ENCODE measurements at regions not wholly inside any gene's neighbourhood (a gene's known extent, or its start where the extent isn't known, plus 50 kb on each side); places are given as distances from the start of the nearest gene placed in this dataset.

DNA sequence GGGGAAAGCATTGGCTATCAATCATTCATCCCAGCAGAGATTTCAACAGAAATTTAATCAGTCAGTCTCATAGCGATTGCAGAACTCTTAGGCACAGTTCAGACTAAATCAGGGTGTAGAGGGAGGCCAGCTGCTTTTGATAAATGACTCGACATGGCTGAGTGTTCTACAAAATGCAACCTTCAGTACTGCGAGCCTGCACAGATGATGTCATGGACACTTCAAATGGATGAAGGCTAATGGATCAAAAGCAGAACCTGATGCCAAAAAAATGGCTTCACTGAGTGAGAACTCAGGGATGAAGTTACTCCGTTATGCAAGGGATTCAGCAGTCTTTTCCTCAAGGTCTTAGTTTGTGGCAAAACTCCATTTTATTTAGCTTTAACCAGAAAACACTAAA, 167.3 kb downstream of the DACT1 start:
- no TSS peak for BruUV-seq (replicated peaks)
- ChIA-PET CTCF (interaction anchor here (0.9 kb wide), 1 partner anchor 9 kb away, joined by 3 read pairs; no protein-coding TSS in a partner anchor), POLR2A (no interaction called here)
- no peak for DNase-seq (ENCODE audit: unreplicated experiment)
- no peak overlapping the region for H3K27ac Mint-ChIP-seq (ENCODE audit: low read depth, unreplicated experiment)
- H3K27me3 Mint-ChIP-seq (ENCODE audit: insufficient read depth, unreplicated experiment), result peaks cover 14% of the 10 kb centered on the region
- intact Hi-C loops (cut with micrococcal nuclease), result no loop called here
- peaks cover 8% of the 10 kb centered on the region for H3K9me3 Mint-ChIP-seq (ENCODE audit: unreplicated experiment)
- H3K4me3 Mint-ChIP-seq (ENCODE audit: unreplicated experiment), result no peak overlapping the region
- H3K36me3 Mint-ChIP-seq (ENCODE audit: insufficient read depth, unreplicated experiment), result no peaks in the 10 kb centered on the region
- TF ChIP-seq, protein P1, sequence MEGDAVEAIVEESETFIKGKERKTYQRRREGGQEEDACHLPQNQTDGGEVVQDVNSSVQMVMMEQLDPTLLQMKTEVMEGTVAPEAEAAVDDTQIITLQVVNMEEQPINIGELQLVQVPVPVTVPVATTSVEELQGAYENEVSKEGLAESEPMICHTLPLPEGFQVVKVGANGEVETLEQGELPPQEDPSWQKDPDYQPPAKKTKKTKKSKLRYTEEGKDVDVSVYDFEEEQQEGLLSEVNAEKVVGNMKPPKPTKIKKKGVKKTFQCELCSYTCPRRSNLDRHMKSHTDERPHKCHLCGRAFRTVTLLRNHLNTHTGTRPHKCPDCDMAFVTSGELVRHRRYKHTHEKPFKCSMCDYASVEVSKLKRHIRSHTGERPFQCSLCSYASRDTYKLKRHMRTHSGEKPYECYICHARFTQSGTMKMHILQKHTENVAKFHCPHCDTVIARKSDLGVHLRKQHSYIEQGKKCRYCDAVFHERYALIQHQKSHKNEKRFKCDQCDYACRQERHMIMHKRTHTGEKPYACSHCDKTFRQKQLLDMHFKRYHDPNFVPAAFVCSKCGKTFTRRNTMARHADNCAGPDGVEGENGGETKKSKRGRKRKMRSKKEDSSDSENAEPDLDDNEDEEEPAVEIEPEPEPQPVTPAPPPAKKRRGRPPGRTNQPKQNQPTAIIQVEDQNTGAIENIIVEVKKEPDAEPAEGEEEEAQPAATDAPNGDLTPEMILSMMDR (IDR thresholded peaks at IDR 0.05; ENCODE audit: unreplicated experiment), result no peak
- H3K4me1 Mint-ChIP-seq (ENCODE audit: insufficient read depth, unreplicated experiment), result peaks cover 5% of the 10 kb centered on the region

DNA sequence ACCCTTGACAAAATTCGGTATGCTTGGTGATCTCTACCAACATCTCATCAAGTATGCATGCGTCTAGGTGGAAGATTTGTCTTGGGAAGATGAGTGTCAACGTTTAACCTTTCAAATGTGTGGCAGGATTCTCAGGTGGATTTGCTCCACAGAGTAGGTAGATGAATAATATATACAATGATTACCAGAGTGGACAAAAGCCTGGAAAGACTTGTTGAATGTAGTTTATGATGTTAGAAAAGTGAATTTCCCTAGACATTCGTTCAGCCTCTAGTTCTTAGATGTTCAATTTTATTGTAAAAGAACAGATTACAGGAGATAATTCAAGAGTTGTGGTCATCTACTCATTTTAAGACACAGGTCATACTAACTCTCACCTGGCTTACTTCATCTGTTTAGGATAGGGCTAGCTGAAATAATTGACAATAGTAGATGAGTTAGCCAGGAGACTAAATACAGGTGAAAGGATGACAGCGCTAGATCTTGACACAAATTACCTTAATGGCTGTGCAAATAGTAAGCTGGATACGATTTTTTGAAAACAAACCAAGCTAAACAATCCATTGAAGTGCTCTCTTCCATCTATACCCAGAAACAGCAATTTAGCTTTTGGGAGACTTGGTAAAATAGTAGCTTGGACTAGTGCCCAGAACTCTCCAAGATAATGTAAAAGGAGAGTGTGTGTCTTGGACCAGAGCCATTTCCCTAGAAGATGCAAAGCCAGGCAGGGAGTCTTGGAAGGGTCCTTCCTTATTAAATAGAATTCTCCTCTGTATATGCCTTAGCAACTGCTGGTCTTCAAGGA, 168.0 kb downstream of the DACT1 start:
- TF ChIP-seq, protein P1 (IDR thresholded peaks at IDR 0.05; ENCODE audit: unreplicated experiment), result no peak
- Mint-ChIP-seq H3K27ac (ENCODE audit: low read depth, unreplicated experiment) (no peak overlapping the region), H3K36me3 (ENCODE audit: insufficient read depth, unreplicated experiment) (no peaks in the 10 kb centered on the region), H3K4me1 (ENCODE audit: insufficient read depth, unreplicated experiment) (peaks cover 5% of the 10 kb centered on the region), H3K9me3 (ENCODE audit: unreplicated experiment) (peaks cover 8% of the 10 kb centered on the region), H3K27me3 (ENCODE audit: insufficient read depth, unreplicated experiment) (peaks cover 21% of the 10 kb centered on the region), H3K4me3 (ENCODE audit: unreplicated experiment) (no peak overlapping the region)
- peak; percentile 64 for DNase-seq (ENCODE audit: unreplicated experiment)
- no TSS peak for BruUV-seq (replicated peaks)
- ChIA-PET POLR2A (interaction anchor here (0.7 kb wide), 1 partner anchor 102 kb away, joined by 3 read pairs; no protein-coding TSS in a partner anchor), CTCF (no interaction called here)
- intact Hi-C loops (cut with micrococcal nuclease), result no loop called here

DNA sequence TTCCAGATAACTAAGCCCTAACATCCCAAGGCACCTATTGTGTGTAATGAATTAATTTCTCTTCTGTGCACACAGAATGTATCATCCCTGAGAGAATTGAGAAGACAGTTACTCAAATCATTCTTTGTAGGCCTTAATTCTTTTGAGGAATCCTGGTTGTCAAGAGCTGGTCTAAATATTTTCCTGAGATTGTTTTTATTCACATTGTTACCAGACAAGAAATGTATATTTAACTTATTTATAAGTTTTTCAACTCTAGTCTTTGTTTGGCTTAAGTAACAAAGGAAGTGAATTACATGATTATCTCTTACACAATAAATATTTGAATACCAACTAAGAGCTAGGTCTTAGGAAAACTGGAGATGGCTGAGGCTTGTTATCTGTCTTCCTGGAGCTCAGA, 169.4 kb downstream of the DACT1 start:
- Mint-ChIP-seq H3K9me3 (ENCODE audit: unreplicated experiment) (peaks cover 8% of the 10 kb centered on the region), H3K36me3 (ENCODE audit: insufficient read depth, unreplicated experiment) (no peaks in the 10 kb centered on the region), H3K27me3 (ENCODE audit: insufficient read depth, unreplicated experiment) (peaks cover 35% of the 10 kb centered on the region), H3K27ac (ENCODE audit: low read depth, unreplicated experiment) (no peak overlapping the region), H3K4me1 (ENCODE audit: insufficient read depth, unreplicated experiment) (peaks cover 5% of the 10 kb centered on the region), H3K4me3 (ENCODE audit: unreplicated experiment) (no peak overlapping the region)
- intact Hi-C loops (cut with micrococcal nuclease), result no loop called here
- ChIA-PET CTCF (interaction anchor here (1.1 kb wide), 1 partner anchor 11 kb away, joined by 3 read pairs; no protein-coding TSS in a partner anchor), POLR2A (no interaction called here)
- TF ChIP-seq, protein P1 (IDR thresholded peaks at IDR 0.05; ENCODE audit: unreplicated experiment), result no peak
- BruUV-seq (replicated peaks), result no TSS peak
- DNase-seq (ENCODE audit: unreplicated experiment), result no peak

DNA sequence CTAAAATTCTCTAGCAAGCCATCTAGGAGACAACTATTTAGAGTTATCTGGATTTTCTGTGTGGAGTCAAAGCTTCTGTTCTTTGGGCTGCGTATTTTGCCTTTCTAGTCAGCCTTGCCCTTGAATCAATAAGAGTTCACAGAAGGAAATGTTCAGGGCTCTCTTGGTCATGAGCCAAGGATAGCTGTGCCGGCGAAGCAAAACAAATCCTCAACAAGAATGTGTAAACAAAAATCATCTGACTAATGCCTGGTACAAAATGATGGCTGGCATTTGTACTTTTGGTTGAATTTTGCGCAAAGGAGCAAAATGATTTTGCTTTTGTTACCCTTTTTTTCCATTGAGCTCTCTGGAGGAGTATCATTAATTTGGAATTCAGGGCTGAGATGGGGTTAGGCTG, 171.1 kb downstream of the DACT1 start:
- Mint-ChIP-seq H3K27ac (ENCODE audit: low read depth, unreplicated experiment) (no peak overlapping the region), H3K4me3 (ENCODE audit: unreplicated experiment) (no peak overlapping the region), H3K27me3 (ENCODE audit: insufficient read depth, unreplicated experiment) (peaks cover 49% of the 10 kb centered on the region), H3K4me1 (ENCODE audit: insufficient read depth, unreplicated experiment) (peaks cover 5% of the 10 kb centered on the region), H3K36me3 (ENCODE audit: insufficient read depth, unreplicated experiment) (no peaks in the 10 kb centered on the region), H3K9me3 (ENCODE audit: unreplicated experiment) (no peaks in the 10 kb centered on the region)
- POLR2A ChIA-PET, result interaction anchor here (0.6 kb wide), 1 partner anchor 202 kb away, joined by 3 read pairs; no protein-coding TSS in a partner anchor
- TF ChIP-seq, protein P1 (IDR thresholded peaks at IDR 0.05; ENCODE audit: unreplicated experiment), result no peak
- intact Hi-C loops (cut with micrococcal nuclease), result no loop called here
- peak; percentile 67 for DNase-seq (ENCODE audit: unreplicated experiment)
- BruUV-seq (replicated peaks), result no TSS peak
- CTCF ChIA-PET, result no interaction called here

All from MCF 10A (cell line).